Immature natural killer cell (primary cell): ENCODE measurements at regions not wholly inside any gene's neighbourhood (a gene's known extent, or its start where the extent isn't known, plus 50 kb on each side); places are given as distances from the start of the nearest gene placed in this dataset.

Source experiments
- DNase-seq, 3 donors: peaks; one replicate each; pipeline ENCODE4 v3.0.0; 2022; ENCODE audit warnings: mixed read lengths in 1 of 3
- H3K27ac Mint-ChIP-seq, 6 donors: one replicate each; pipeline ENCODE4 v1.8.0; 2020; ENCODE audit warnings: mixed read lengths in 6 of 6, mild to moderate bottlenecking in 5 of 6, inconsistent platforms in 4 of 6, moderate library complexity in 3 of 6
- H3K27me3 Mint-ChIP-seq, 3 donors: one replicate each; pipeline ENCODE4 v1.8.0; 2020 to 2021; ENCODE audit warnings: low read depth in 3 of 3, mild to moderate bottlenecking in 3 of 3, mixed read lengths in 3 of 3, moderate library complexity in 3 of 3, inconsistent platforms in 1 of 3
- H3K36me3 Mint-ChIP-seq, 3 donors: one replicate each; pipeline ENCODE4 v1.8.0; 2020; ENCODE audit warnings: mixed read lengths in 3 of 3, inconsistent platforms in 2 of 3, mild to moderate bottlenecking in 2 of 3
- H3K4me1 Mint-ChIP-seq, 2 donors: one replicate each; pipeline ENCODE4 v1.8.0; 2020; ENCODE audit warnings: inconsistent platforms in 2 of 2, mild to moderate bottlenecking in 2 of 2, mixed read lengths in 2 of 2, moderate library complexity in 1 of 2
- H3K4me3 Mint-ChIP-seq, 5 donors: one replicate each; pipeline ENCODE4 v1.8.0; 2020; ENCODE audit warnings: mild to moderate bottlenecking in 5 of 5, mixed read lengths in 5 of 5, inconsistent platforms in 3 of 5, moderate library complexity in 3 of 5
- H3K9me3 Mint-ChIP-seq, 6 donors: one replicate each; pipeline ENCODE4 v1.8.0; 2020; ENCODE audit warnings: mild to moderate bottlenecking in 6 of 6, mixed read lengths in 6 of 6, inconsistent platforms in 4 of 6, moderate library complexity in 3 of 6

GRCh38 chr3:43185274-43185982 is 79.5 kb upstream of the POMGNT2 start:
- H3K4me3 Mint-ChIP-seq, result no peak overlapping the region
- H3K9me3 Mint-ChIP-seq, result peaks cover 0 to 6% (median 0%) of the 10 kb centered on the region in 6 donors
- no peak for DNase-seq
- H3K27ac Mint-ChIP-seq, result peak overlapping the region in 1 of 6 donors; percentile 1
- H3K36me3 Mint-ChIP-seq, result peaks cover 3 to 7% (median 6%) of the 10 kb centered on the region in 3 donors
- H3K4me1 Mint-ChIP-seq, result peaks cover 19 to 20% of the 10 kb centered on the region in 2 donors
- peaks cover 0 to 5% (median 4%) of the 10 kb centered on the region in 3 donors for H3K27me3 Mint-ChIP-seq

GRCh38 chr3:43183456-43183855 is 77.6 kb upstream of the POMGNT2 start:
- Mint-ChIP-seq H3K27me3 (peaks cover 0 to 5% (median 4%) of the 10 kb centered on the region in 3 donors), H3K4me1 (peaks cover 39% of the 10 kb centered on the region in 2 donors), H3K9me3 (peaks cover 0 to 3% (median 0%) of the 10 kb centered on the region in 6 donors), H3K4me3 (no peak overlapping the region), H3K36me3 (peaks cover 0 to 5% (median 0%) of the 10 kb centered on the region in 3 donors), H3K27ac (peak overlapping the region in 2 of 6 donors; percentile 16 to 19)
- no peak for DNase-seq

- Mint-ChIP-seq H3K36me3 (no peaks in the 10 kb centered on the region), H3K27ac (peak overlapping the region; percentile 83 to 97 (median 94)), H3K27me3 (peaks cover 0 to 7% (median 5%) of the 10 kb centered on the region in 3 donors), H3K4me3 (peak overlapping the region; percentile 77 to 82 (median 77)), H3K4me1 (peaks cover 42 to 50% of the 10 kb centered on the region in 2 donors), H3K9me3 (no peaks in the 10 kb centered on the region)
- peak; percentile 30 to 45 (median 39) for DNase-seq
Observed at GRCh38 chr3:43181202-43181821, 75.4 kb upstream of the POMGNT2 start.

- Mint-ChIP-seq H3K27ac (peak overlapping the region; percentile 83 to 97 (median 94)), H3K36me3 (no peaks in the 10 kb centered on the region), H3K4me1 (peaks cover 42 to 55% of the 10 kb centered on the region in 2 donors), H3K27me3 (peaks cover 0 to 7% (median 5%) of the 10 kb centered on the region in 3 donors), H3K4me3 (peak overlapping the region; percentile 77 to 82 (median 77)), H3K9me3 (no peaks in the 10 kb centered on the region)
- DNase-seq, result no peak
Observed at GRCh38 chr3:43180694-43181093, 74.8 kb upstream of the POMGNT2 start.

GRCh38 chr3:43180027-43180426 is 74.1 kb upstream of the POMGNT2 start:
- Mint-ChIP-seq H3K4me3 (peak overlapping the region; percentile 77 to 82 (median 77)), H3K4me1 (peaks cover 42 to 55% of the 10 kb centered on the region in 2 donors), H3K27me3 (peaks cover 1 to 5% (median 5%) of the 10 kb centered on the region in 3 donors), H3K27ac (peak overlapping the region; percentile 83 to 97 (median 94)), H3K9me3 (peaks cover 0 to under 1% (median 0%) of the 10 kb centered on the region in 6 donors), H3K36me3 (peaks cover 0 to under 1% (median 0%) of the 10 kb centered on the region in 3 donors)
- DNase-seq, result peak; percentile 50 to 60 (median 59)

GRCh38 chr3:43178891-43179366 is 73.0 kb upstream of the POMGNT2 start:
- peaks cover 0 to 9% (median 6%) of the 10 kb centered on the region in 6 donors for H3K9me3 Mint-ChIP-seq
- peaks cover 6 to 9% (median 8%) of the 10 kb centered on the region in 3 donors for H3K36me3 Mint-ChIP-seq
- peak overlapping the region in 4 of 5 donors; percentile 26 to 82 (median 78) for H3K4me3 Mint-ChIP-seq
- peak overlapping the region; percentile 83 to 97 (median 94) for H3K27ac Mint-ChIP-seq
- DNase-seq, result no peak
- H3K27me3 Mint-ChIP-seq, result peaks cover 2 to 5% (median 5%) of the 10 kb centered on the region in 3 donors
- peaks cover 42 to 55% of the 10 kb centered on the region in 2 donors for H3K4me1 Mint-ChIP-seq

GRCh38 chr3:43177085-43177484 is 71.2 kb upstream of the POMGNT2 start:
- Mint-ChIP-seq H3K4me3 (no peak overlapping the region), H3K27me3 (peaks cover 4 to 5% (median 5%) of the 10 kb centered on the region in 3 donors), H3K36me3 (peaks cover 15 to 19% (median 18%) of the 10 kb centered on the region in 3 donors), H3K27ac (peak overlapping the region in 2 of 6 donors; percentile 90), H3K4me1 (peaks cover 37 to 50% of the 10 kb centered on the region in 2 donors), H3K9me3 (peaks cover 0 to 20% (median 17%) of the 10 kb centered on the region in 6 donors)
- no peak for DNase-seq

GRCh38 chr3:43176666-43177065 is 70.8 kb upstream of the POMGNT2 start:
- H3K4me3 Mint-ChIP-seq, result no peak overlapping the region
- peaks cover 4 to 5% (median 5%) of the 10 kb centered on the region in 3 donors for H3K27me3 Mint-ChIP-seq
- H3K9me3 Mint-ChIP-seq, result peaks cover 0 to 20% (median 17%) of the 10 kb centered on the region in 6 donors
- DNase-seq, result no peak
- peak overlapping the region in 5 of 6 donors; percentile 22 to 90 (median 80) for H3K27ac Mint-ChIP-seq
- H3K4me1 Mint-ChIP-seq, result peaks cover 36 to 48% of the 10 kb centered on the region in 2 donors
- peaks cover 15 to 19% (median 18%) of the 10 kb centered on the region in 3 donors for H3K36me3 Mint-ChIP-seq

GRCh38 chr3:43175541-43175940 is 69.7 kb upstream of the POMGNT2 start:
- peaks cover 24 to 37% of the 10 kb centered on the region in 2 donors for H3K4me1 Mint-ChIP-seq
- peak overlapping the region in 5 of 6 donors; percentile 18 to 90 (median 27) for H3K27ac Mint-ChIP-seq
- peaks cover 0 to 4% (median 2%) of the 10 kb centered on the region in 3 donors for H3K27me3 Mint-ChIP-seq
- no peak overlapping the region for H3K4me3 Mint-ChIP-seq
- no peak for DNase-seq
- H3K36me3 Mint-ChIP-seq, result peaks cover 15 to 19% (median 18%) of the 10 kb centered on the region in 3 donors
- H3K9me3 Mint-ChIP-seq, result peaks cover 0 to 20% (median 17%) of the 10 kb centered on the region in 6 donors

GRCh38 chr3:43173949-43174348 is 68.1 kb upstream of the POMGNT2 start:
- no peak for DNase-seq
- peaks cover 0 to 4% (median 2%) of the 10 kb centered on the region in 3 donors for H3K27me3 Mint-ChIP-seq
- H3K9me3 Mint-ChIP-seq, result peaks cover 0 to 20% (median 18%) of the 10 kb centered on the region in 6 donors
- peaks cover 15 to 19% (median 18%) of the 10 kb centered on the region in 3 donors for H3K36me3 Mint-ChIP-seq
- H3K4me1 Mint-ChIP-seq, result peaks cover 9 to 21% of the 10 kb centered on the region in 2 donors
- no peak overlapping the region for H3K4me3 Mint-ChIP-seq
- H3K27ac Mint-ChIP-seq, result peak overlapping the region in 1 of 6 donors; percentile 25

GRCh38 chr3:43171748-43172147 is 65.9 kb upstream of the POMGNT2 start:
- Mint-ChIP-seq H3K27ac (no peak overlapping the region), H3K27me3 (peaks cover 0 to 4% (median 2%) of the 10 kb centered on the region in 3 donors), H3K36me3 (peaks cover 19 to 21% (median 19%) of the 10 kb centered on the region in 3 donors), H3K9me3 (peaks cover 0 to 29% (median 22%) of the 10 kb centered on the region in 6 donors), H3K4me3 (no peak overlapping the region), H3K4me1 (peaks cover 0 to 10% of the 10 kb centered on the region in 2 donors)
- DNase-seq, result no peak

GRCh38 chr3:43170553-43170952 is 64.7 kb upstream of the POMGNT2 start:
- Mint-ChIP-seq H3K27ac (no peak overlapping the region), H3K4me3 (no peak overlapping the region), H3K9me3 (peaks cover 5 to 41% (median 32%) of the 10 kb centered on the region in 6 donors), H3K4me1 (no peaks in the 10 kb centered on the region), H3K36me3 (peaks cover 27 to 31% (median 29%) of the 10 kb centered on the region in 3 donors), H3K27me3 (peaks cover 0 to 3% (median 0%) of the 10 kb centered on the region in 3 donors)
- DNase-seq, result no peak

GRCh38 chr3:43169987-43170386 is 64.1 kb upstream of the POMGNT2 start:
- peaks cover 5 to 41% (median 32%) of the 10 kb centered on the region in 6 donors for H3K9me3 Mint-ChIP-seq
- DNase-seq, result no peak
- peaks cover 0 to 3% (median 0%) of the 10 kb centered on the region in 3 donors for H3K27me3 Mint-ChIP-seq
- H3K36me3 Mint-ChIP-seq, result peaks cover 26 to 31% (median 31%) of the 10 kb centered on the region in 3 donors
- no peak overlapping the region for H3K27ac Mint-ChIP-seq
- no peaks in the 10 kb centered on the region for H3K4me1 Mint-ChIP-seq
- no peak overlapping the region for H3K4me3 Mint-ChIP-seq
